SK-N-SH (cell line): ENCODE measurements at regions not wholly inside any gene's neighbourhood (a gene's known extent, or its start where the extent isn't known, plus 50 kb on each side); places are given as distances from the start of the nearest gene placed in this dataset.

Experiments used
- CTCF ChIP-seq: fragments of 200-600 bp; sonication (generic); IDR thresholded peaks from 2 replicates; pipeline ENCODE4 v1.6.1; 2017; ENCODE audit warnings: antibody characterized with exemption, mild to moderate bottlenecking, moderate library complexity
- JUND ChIP-seq: IDR thresholded peaks from 2 replicates; pipeline ENCODE4 v1.4.0; 2012
- NRF1 ChIP-seq: IDR thresholded peaks from 2 replicates; pipeline ENCODE4 v1.6.1; 2012; ENCODE audit warnings: low read depth, mild to moderate bottlenecking, low read length
- TEAD4 ChIP-seq: IDR thresholded peaks from 2 replicates; pipeline ENCODE4 v1.4.0; 2012; ENCODE audit warnings: mild to moderate bottlenecking, borderline replicate concordance; ENCODE audit not compliant: insufficient read depth
- TF ChIP-seq, protein P1 (sequence below): IDR thresholded peaks from 2 replicates; pipeline ENCODE4 v1.4.0; 2012; ENCODE audit warnings: low read depth

DNA sequence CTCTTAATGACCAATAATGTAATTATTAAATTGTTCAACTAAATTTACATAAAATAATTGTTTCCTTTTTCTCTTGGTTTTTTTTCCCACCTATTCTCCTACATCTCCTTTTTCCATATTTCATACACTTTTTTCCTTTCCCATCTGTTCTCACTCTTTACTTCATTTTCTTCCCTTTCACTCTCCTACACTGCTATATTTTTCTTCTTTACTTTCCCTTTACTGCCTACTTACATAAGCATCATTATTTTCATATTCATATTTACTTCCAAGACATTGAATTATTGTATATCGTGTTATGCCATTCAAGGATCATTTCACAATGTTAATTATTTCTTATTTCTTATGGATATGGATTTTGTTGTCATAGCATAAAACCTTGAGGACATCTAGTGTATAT is 1275.6 kb downstream of the NSUN3 start:
- TF ChIP-seq NRF1 (no peak), CTCF (no peak), JUND (no peak), TEAD4 (no peak)
- TF ChIP-seq, protein P1, sequence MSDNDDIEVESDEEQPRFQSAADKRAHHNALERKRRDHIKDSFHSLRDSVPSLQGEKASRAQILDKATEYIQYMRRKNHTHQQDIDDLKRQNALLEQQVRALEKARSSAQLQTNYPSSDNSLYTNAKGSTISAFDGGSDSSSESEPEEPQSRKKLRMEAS, result no peak
